Spleen (tissue), 7 donors: ENCODE measurements at regions not wholly inside any gene's neighbourhood (a gene's known extent, or its start where the extent isn't known, plus 50 kb on each side); places are given as distances from the start of the nearest gene placed in this dataset.

Experiments
- POLR2AphosphoS5 ChIP-seq, 3 donors: sonication (generic); formaldehyde crosslinking; IDR thresholded peaks; one replicate each; pipeline ENCODE4 v1.5.1; 2017; ENCODE audit warnings: antibody characterized with exemption in 3 of 3
- TF ChIP-seq, protein P1 (sequence below), 11 experiments: fragments of 200-600 bp in 7 of 11; fragments of 450-650 bp in 4 of 11; sonication (generic) in 4 of 11; IDR thresholded peaks in 8 of 11; conservative IDR thresholded peaks in 3 of 11; 1 replicate in 7 of 11; 2 replicates in 4 of 11; pipeline versions ENCODE4 v1.4.0 to v1.8.0; 2016 to 2021; ENCODE audit warnings: antibody characterized with exemption in 11 of 11, inconsistent platforms in 4 of 11, mild to moderate bottlenecking in 1 of 11
- donor health status: DM: no; HTN: no; CAD: no; lungs with moderate emphysema.
- donor health status: DM: no; HTN: no; CAD: no.
- donor health status: DM: no; HTN: no; CAD: no.

GRCh38 chr17:33936764-33937163 is 318.3 kb upstream of the CCL2 start:
- TF ChIP-seq, protein P1, sequence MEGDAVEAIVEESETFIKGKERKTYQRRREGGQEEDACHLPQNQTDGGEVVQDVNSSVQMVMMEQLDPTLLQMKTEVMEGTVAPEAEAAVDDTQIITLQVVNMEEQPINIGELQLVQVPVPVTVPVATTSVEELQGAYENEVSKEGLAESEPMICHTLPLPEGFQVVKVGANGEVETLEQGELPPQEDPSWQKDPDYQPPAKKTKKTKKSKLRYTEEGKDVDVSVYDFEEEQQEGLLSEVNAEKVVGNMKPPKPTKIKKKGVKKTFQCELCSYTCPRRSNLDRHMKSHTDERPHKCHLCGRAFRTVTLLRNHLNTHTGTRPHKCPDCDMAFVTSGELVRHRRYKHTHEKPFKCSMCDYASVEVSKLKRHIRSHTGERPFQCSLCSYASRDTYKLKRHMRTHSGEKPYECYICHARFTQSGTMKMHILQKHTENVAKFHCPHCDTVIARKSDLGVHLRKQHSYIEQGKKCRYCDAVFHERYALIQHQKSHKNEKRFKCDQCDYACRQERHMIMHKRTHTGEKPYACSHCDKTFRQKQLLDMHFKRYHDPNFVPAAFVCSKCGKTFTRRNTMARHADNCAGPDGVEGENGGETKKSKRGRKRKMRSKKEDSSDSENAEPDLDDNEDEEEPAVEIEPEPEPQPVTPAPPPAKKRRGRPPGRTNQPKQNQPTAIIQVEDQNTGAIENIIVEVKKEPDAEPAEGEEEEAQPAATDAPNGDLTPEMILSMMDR (IDR thresholded peaks at IDR 0.05 in 8 of 11, conservative IDR thresholded peaks at IDR 0.05 in 3 of 11) = no peak
- TF ChIP-seq POLR2AphosphoS5 (IDR thresholded peaks at IDR 0.05) = no peak
